ENCODE measurements at regions not wholly inside any gene's neighbourhood (a gene's known extent, or its start where the extent isn't known, plus 50 kb on each side); places are given as distances from the start of the nearest gene placed in this dataset.
"Not testable (repeated sequence)": the region's sequence is repeated elsewhere in the genome, so short reads cannot be mapped to it uniquely, and the experiment has no call there.

- no peak for DNase-seq
Measured at GRCh38 chr1:19591482-19592091, 52.5 kb upstream of the NBL1 start.

- DNase-seq: no peak
Measured at GRCh38 chr1:19585507-19585906, 58.6 kb upstream of the NBL1 start.

- DNase-seq: peak in 1 of 2 experiments; percentile 3
Measured at GRCh38 chr1:19582318-19582717, 61.8 kb upstream of the NBL1 start.

- DNase-seq: no peak
Measured at GRCh38 chr1:19581381-19581780, 62.7 kb upstream of the NBL1 start.

GRCh38 chr1:19577561-19577960, 66.5 kb upstream of the NBL1 start:
- DNase-seq: no peak

- no peak for DNase-seq
Measured at GRCh38 chr1:19577036-19577435, 67.1 kb upstream of the NBL1 start.

GRCh38 chr1:19569786-19570185, 74.3 kb upstream of the NBL1 start:
- no peak for DNase-seq

- DNase-seq: no peak
Measured at GRCh38 chr1:19567041-19567440, 77.1 kb upstream of the NBL1 start.

- DNase-seq: no peak
Measured at GRCh38 chr1:19564366-19564765, 79.0 kb upstream of the CAPZB start.

- DNase-seq: no peak
Measured at GRCh38 chr1:19563324-19564097, 78.2 kb upstream of the CAPZB start.

GRCh38 chr1:19562847-19563246, 77.5 kb upstream of the CAPZB start:
- no peak for DNase-seq

GRCh38 chr1:19560480-19560879, 75.1 kb upstream of the CAPZB start:
- DNase-seq: no peak

GRCh38 chr1:19559641-19560040, 74.3 kb upstream of the CAPZB start:
- DNase-seq: peak in 1 of 2 experiments; percentile 17

- no peak for DNase-seq
Measured at GRCh38 chr1:19557609-19558051, 72.3 kb upstream of the CAPZB start.

- no peak for DNase-seq
Measured at GRCh38 chr1:19554090-19554489, 68.8 kb upstream of the CAPZB start.

GRCh38 chr1:19552291-19553010, 67.1 kb upstream of the CAPZB start:
- no peak for DNase-seq

- not testable (repeated sequence) for DNase-seq
Measured at GRCh38 chr1:19551837-19552236, 66.5 kb upstream of the CAPZB start.

GRCh38 chr1:19550437-19550836, 65.1 kb upstream of the CAPZB start:
- not testable (repeated sequence) for DNase-seq

GRCh38 chr1:19547814-19548213, 62.5 kb upstream of the CAPZB start:
- no peak for DNase-seq

- DNase-seq: no peak
Measured at GRCh38 chr1:19536519-19536918, 51.2 kb upstream of the CAPZB start.

- no peak for DNase-seq
Measured at GRCh38 chr1:19535214-19535613, 49.9 kb upstream of the CAPZB start.

All from SW 1271 (cell line).